Keratinocyte (primary cell): ENCODE measurements at regions not wholly inside any gene's neighbourhood (a gene's known extent, or its start where the extent isn't known, plus 50 kb on each side); places are given as distances from the start of the nearest gene placed in this dataset.

Experiments
- DNase-seq: peaks from one replicate; pipeline ENCODE4 v3.0.0-alpha.2; 2011; ENCODE audit warnings: low read depth, missing footprints, low spot score
- FAIRE-seq: peaks from 2 replicates; lab custom pipeline; 2011; peaks lifted over from hg19 to GRCh38; lab: Jason Lieb, UNC
- H2AFZ ChIP-seq: 2 replicates; pipeline ENCODE4 v1.6.0; 2012; ENCODE audit warnings: low read length, control low read depth, inconsistent platforms; ENCODE audit not compliant: control insufficient read depth
- H3K27ac ChIP-seq: 2 replicates; pipeline ENCODE4 v1.5.1; 2011; ENCODE audit warnings: low read length; ENCODE audit not compliant: control insufficient read depth, insufficient read depth
- H3K27me3 ChIP-seq: 3 replicates; pipeline ENCODE4 v1.6.0; 2011; ENCODE audit warnings: low read length; ENCODE audit not compliant: control insufficient read depth, insufficient read depth; ENCODE audit errors: extremely low read depth
- H3K36me3 ChIP-seq, 2 experiments: 2 replicates in 1 of 2; 3 replicates in 1 of 2; pipeline ENCODE4 v1.5.1; 2011; ENCODE audit warnings: low read length in 2 of 2, mild to moderate bottlenecking in 1 of 2; ENCODE audit not compliant: control insufficient read depth in 2 of 2, insufficient read depth in 2 of 2; ENCODE audit errors: extremely low read depth in 1 of 2
- H3K4me1 ChIP-seq: 3 replicates; pipeline ENCODE4 v1.5.1; 2011; ENCODE audit warnings: low read length; ENCODE audit not compliant: control insufficient read depth, insufficient read depth; ENCODE audit errors: extremely low read depth
- H3K4me2 ChIP-seq: 3 replicates; pipeline ENCODE4 v1.6.0; 2011; ENCODE audit warnings: low read depth, low read length; ENCODE audit not compliant: control insufficient read depth, insufficient read depth; ENCODE audit errors: extremely low read depth
- H3K4me3 ChIP-seq, 3 experiments: fragments of 200-600 bp in 1 of 3; sonication (generic) in 1 of 3; 2 replicates in 2 of 3; 3 replicates in 1 of 3; pipeline ENCODE4 v1.5.1; 2011 to 2016; ENCODE audit warnings: low read length in 3 of 3, mild to moderate bottlenecking in 3 of 3, control low read depth in 2 of 3, inconsistent platforms in 1 of 3, low read depth in 1 of 3, mixed read lengths in 1 of 3, mixed run types in 1 of 3, moderate library complexity in 1 of 3; ENCODE audit not compliant: control insufficient read depth in 2 of 3, insufficient read depth in 2 of 3; ENCODE audit errors: extremely low read depth in 1 of 3
- H3K79me2 ChIP-seq: 2 replicates; pipeline ENCODE4 v1.6.0; 2012; ENCODE audit warnings: low read length; ENCODE audit not compliant: control insufficient read depth, insufficient read depth
- H3K9ac ChIP-seq: 3 replicates; pipeline ENCODE4 v1.6.0; 2011; ENCODE audit warnings: low read length; ENCODE audit not compliant: control insufficient read depth, insufficient read depth; ENCODE audit errors: extremely low read depth
- H3K9me1 ChIP-seq: 3 replicates; pipeline ENCODE4 v1.6.0; 2011; ENCODE audit warnings: low read length; ENCODE audit not compliant: control insufficient read depth, insufficient read depth; ENCODE audit errors: extremely low read depth
- H3K9me3 ChIP-seq: 2 replicates; pipeline ENCODE4 v1.5.1; 2012; ENCODE audit warnings: low read depth, low read length; ENCODE audit not compliant: control insufficient read depth
- H4K20me1 ChIP-seq: 3 replicates; pipeline ENCODE4 v1.6.0; 2011; ENCODE audit warnings: low read length; ENCODE audit not compliant: control insufficient read depth, insufficient read depth; ENCODE audit errors: extremely low read depth
- EZH2 ChIP-seq: IDR thresholded peaks from one replicate; pipeline ENCODE4 v1.6.1; 2012; ENCODE audit warnings: inconsistent platforms, mild to moderate bottlenecking, low read length, moderate library complexity
- dilution Hi-C: fragments of 300-500 bp; cut with MboI; formaldehyde crosslinking; loops from one replicate; pipeline ENCODE4 v1.7.0; 2020; ENCODE audit warnings: low sequenced_read_pairs; ENCODE audit not compliant: extremely low pct_ligation_motif_present
- TF ChIP-seq, protein P1 (sequence below), 3 experiments: IDR thresholded peaks in 1 of 3; conservative IDR thresholded peaks in 1 of 3; optimal IDR thresholded peaks in 1 of 3; 2 replicates in 2 of 3; 3 replicates in 1 of 3; pipeline versions ENCODE3 to v1.5.1; 2011; ENCODE audit warnings: low read length in 3 of 3, mild to moderate bottlenecking in 3 of 3, moderate library complexity in 2 of 3, control low read depth in 1 of 3, inconsistent platforms in 1 of 3; ENCODE audit not compliant: insufficient read depth in 2 of 3; ENCODE audit errors: extremely low read depth in 1 of 3

- Histone ChIP-seq H3K9me3 (no peaks in the 10 kb centered on the region), H3K79me2 (no peaks in the 10 kb centered on the region), H4K20me1 (no peaks in the 10 kb centered on the region), H3K4me1 (no peaks in the 10 kb centered on the region), H3K27ac (no peak overlapping the region), H3K4me2 (no peak overlapping the region), H3K9ac (no peak overlapping the region), H3K4me3 (no peak overlapping the region), H2AFZ (no peak overlapping the region), H3K36me3 (no peaks in the 10 kb centered on the region), H3K9me1 (no peaks in the 10 kb centered on the region), H3K27me3 (no peaks in the 10 kb centered on the region)
- FAIRE-seq, result no peak
- DNase-seq, result no peak
- TF ChIP-seq, protein P1, sequence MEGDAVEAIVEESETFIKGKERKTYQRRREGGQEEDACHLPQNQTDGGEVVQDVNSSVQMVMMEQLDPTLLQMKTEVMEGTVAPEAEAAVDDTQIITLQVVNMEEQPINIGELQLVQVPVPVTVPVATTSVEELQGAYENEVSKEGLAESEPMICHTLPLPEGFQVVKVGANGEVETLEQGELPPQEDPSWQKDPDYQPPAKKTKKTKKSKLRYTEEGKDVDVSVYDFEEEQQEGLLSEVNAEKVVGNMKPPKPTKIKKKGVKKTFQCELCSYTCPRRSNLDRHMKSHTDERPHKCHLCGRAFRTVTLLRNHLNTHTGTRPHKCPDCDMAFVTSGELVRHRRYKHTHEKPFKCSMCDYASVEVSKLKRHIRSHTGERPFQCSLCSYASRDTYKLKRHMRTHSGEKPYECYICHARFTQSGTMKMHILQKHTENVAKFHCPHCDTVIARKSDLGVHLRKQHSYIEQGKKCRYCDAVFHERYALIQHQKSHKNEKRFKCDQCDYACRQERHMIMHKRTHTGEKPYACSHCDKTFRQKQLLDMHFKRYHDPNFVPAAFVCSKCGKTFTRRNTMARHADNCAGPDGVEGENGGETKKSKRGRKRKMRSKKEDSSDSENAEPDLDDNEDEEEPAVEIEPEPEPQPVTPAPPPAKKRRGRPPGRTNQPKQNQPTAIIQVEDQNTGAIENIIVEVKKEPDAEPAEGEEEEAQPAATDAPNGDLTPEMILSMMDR (optimal IDR thresholded peaks at IDR 0.05 in 1 of 3, IDR thresholded peaks at IDR 0.05 in 1 of 3, conservative IDR thresholded peaks at IDR 0.05 in 1 of 3; ENCODE audit: extremely low read depth in 1 of 3, insufficient read depth in 2 of 3, low read length in 3 of 3), result no peak
- TF ChIP-seq EZH2, result no peak
- dilution Hi-C loops, result no loop called here
Observed at GRCh38 chr2:65842104-65842503, 409.7 kb upstream of the SPRED2 start.

- no peak overlapping the region for H3K4me2 ChIP-seq
- no peak overlapping the region for H2AFZ ChIP-seq
- H3K4me1 ChIP-seq, result no peaks in the 10 kb centered on the region
- TF ChIP-seq, protein P1 (optimal IDR thresholded peaks at IDR 0.05 in 1 of 3, IDR thresholded peaks at IDR 0.05 in 1 of 3, conservative IDR thresholded peaks at IDR 0.05 in 1 of 3; ENCODE audit: extremely low read depth in 1 of 3, insufficient read depth in 2 of 3, low read length in 3 of 3), result no peak
- no peak for TF ChIP-seq EZH2
- FAIRE-seq (no peak), DNase-seq (no peak)
- H3K9me1 ChIP-seq, result no peaks in the 10 kb centered on the region
- no peaks in the 10 kb centered on the region for H3K27me3 ChIP-seq
- H3K36me3 ChIP-seq, result no peaks in the 10 kb centered on the region
- H3K27ac ChIP-seq, result no peak overlapping the region
- no peaks in the 10 kb centered on the region for H4K20me1 ChIP-seq
- H3K9me3 ChIP-seq, result no peaks in the 10 kb centered on the region
- dilution Hi-C loops, result no loop called here
- no peak overlapping the region for H3K9ac ChIP-seq
- H3K79me2 ChIP-seq, result no peaks in the 10 kb centered on the region
- H3K4me3 ChIP-seq, result no peak overlapping the region
Observed at GRCh38 chr2:65835975-65836549, 403.7 kb upstream of the SPRED2 start.
